ENCODE measurements at regions not wholly inside any gene's neighbourhood (a gene's known extent, or its start where the extent isn't known, plus 50 kb on each side); places are given as distances from the start of the nearest gene placed in this dataset.

GRCh38 chr6:145214570-145214969, 520.8 kb downstream of the EPM2A start:
- Histone ChIP-seq H3K4me1 (ENCODE audit: control insufficient read depth in 2 of 2, insufficient read depth in 2 of 2, low read length in 1 of 2) (no peaks in the 10 kb centered on the region), H3K4me3 (ENCODE audit: low read depth in 1 of 2, low read length in 2 of 2) (no peak overlapping the region), H3K27me3 (ENCODE audit: control insufficient read depth in 1 of 2, insufficient read depth in 2 of 2, low read length in 2 of 2) (no peaks in the 10 kb centered on the region), H3K36me3 (ENCODE audit: control insufficient read depth in 2 of 2, insufficient read depth in 2 of 2, low read length in 1 of 2) (no peaks in the 10 kb centered on the region), H3K9me3 (ENCODE audit: control insufficient read depth in 2 of 2, insufficient read depth in 1 of 2, low read depth in 1 of 2, low read length in 1 of 2) (no peaks in the 10 kb centered on the region), H3K27ac (ENCODE audit: low read depth in 2 of 2, low read length in 1 of 2) (no peak overlapping the region)
- whole genome bisulfite sequencing, 2 donors, result 1 to 2% methylated on average over 2 of the region's 2 CpGs

- no peaks in the 10 kb centered on the region for H3K4me1 ChIP-seq (ENCODE audit: control insufficient read depth in 2 of 2, insufficient read depth in 2 of 2, low read length in 1 of 2)
- H3K27ac ChIP-seq (ENCODE audit: low read depth in 2 of 2, low read length in 1 of 2), result no peak overlapping the region
- H3K9me3 ChIP-seq (ENCODE audit: control insufficient read depth in 2 of 2, insufficient read depth in 1 of 2, low read depth in 1 of 2, low read length in 1 of 2), result no peaks in the 10 kb centered on the region
- no peaks in the 10 kb centered on the region for H3K27me3 ChIP-seq (ENCODE audit: control insufficient read depth in 1 of 2, insufficient read depth in 2 of 2, low read length in 2 of 2)
- no peak overlapping the region for H3K4me3 ChIP-seq (ENCODE audit: low read depth in 1 of 2, low read length in 2 of 2)
- H3K36me3 ChIP-seq (ENCODE audit: control insufficient read depth in 2 of 2, insufficient read depth in 2 of 2, low read length in 1 of 2), result no peaks in the 10 kb centered on the region
- 82 to 85% methylated on average over 3 of the region's 3 CpGs for WGBS, 2 donors
Observed at GRCh38 chr6:145224450-145224849, 510.9 kb downstream of the EPM2A start.

- no peaks in the 10 kb centered on the region for H3K4me1 ChIP-seq (ENCODE audit: control insufficient read depth in 2 of 2, insufficient read depth in 2 of 2, low read length in 1 of 2)
- 79 to 81% methylated on average over 3 of the region's 3 CpGs for WGBS, 2 donors
Observed at GRCh38 chr6:145225500-145225899, 509.8 kb downstream of the EPM2A start.

GRCh38 chr6:145227593-145227992, 507.7 kb downstream of the EPM2A start:
- H3K4me3 ChIP-seq (ENCODE audit: low read depth in 1 of 2, low read length in 2 of 2), result no peak overlapping the region
- H3K4me1 ChIP-seq (ENCODE audit: control insufficient read depth in 2 of 2, insufficient read depth in 2 of 2, low read length in 1 of 2), result no peaks in the 10 kb centered on the region
- 77 to 85% methylated on average over 6 of the region's 6 CpGs for WGBS, 2 donors
- H3K9me3 ChIP-seq (ENCODE audit: control insufficient read depth in 2 of 2, insufficient read depth in 1 of 2, low read depth in 1 of 2, low read length in 1 of 2), result no peaks in the 10 kb centered on the region
- no peaks in the 10 kb centered on the region for H3K27me3 ChIP-seq (ENCODE audit: control insufficient read depth in 1 of 2, insufficient read depth in 2 of 2, low read length in 2 of 2)
- H3K27ac ChIP-seq (ENCODE audit: low read depth in 2 of 2, low read length in 1 of 2), result no peak overlapping the region
- no peaks in the 10 kb centered on the region for H3K36me3 ChIP-seq (ENCODE audit: control insufficient read depth in 2 of 2, insufficient read depth in 2 of 2, low read length in 1 of 2)

More at GRCh38 chr6:145225500-145225899, 509.8 kb downstream of the EPM2A start:
- H3K9me3 ChIP-seq (ENCODE audit: control insufficient read depth in 2 of 2, insufficient read depth in 1 of 2, low read depth in 1 of 2, low read length in 1 of 2), result no peaks in the 10 kb centered on the region
- H3K36me3 ChIP-seq (ENCODE audit: control insufficient read depth in 2 of 2, insufficient read depth in 2 of 2, low read length in 1 of 2), result no peaks in the 10 kb centered on the region
- H3K27me3 ChIP-seq (ENCODE audit: control insufficient read depth in 1 of 2, insufficient read depth in 2 of 2, low read length in 2 of 2), result no peaks in the 10 kb centered on the region
- no peak overlapping the region for H3K4me3 ChIP-seq (ENCODE audit: low read depth in 1 of 2, low read length in 2 of 2)
- H3K27ac ChIP-seq (ENCODE audit: low read depth in 2 of 2, low read length in 1 of 2), result no peak overlapping the region

DNA sequence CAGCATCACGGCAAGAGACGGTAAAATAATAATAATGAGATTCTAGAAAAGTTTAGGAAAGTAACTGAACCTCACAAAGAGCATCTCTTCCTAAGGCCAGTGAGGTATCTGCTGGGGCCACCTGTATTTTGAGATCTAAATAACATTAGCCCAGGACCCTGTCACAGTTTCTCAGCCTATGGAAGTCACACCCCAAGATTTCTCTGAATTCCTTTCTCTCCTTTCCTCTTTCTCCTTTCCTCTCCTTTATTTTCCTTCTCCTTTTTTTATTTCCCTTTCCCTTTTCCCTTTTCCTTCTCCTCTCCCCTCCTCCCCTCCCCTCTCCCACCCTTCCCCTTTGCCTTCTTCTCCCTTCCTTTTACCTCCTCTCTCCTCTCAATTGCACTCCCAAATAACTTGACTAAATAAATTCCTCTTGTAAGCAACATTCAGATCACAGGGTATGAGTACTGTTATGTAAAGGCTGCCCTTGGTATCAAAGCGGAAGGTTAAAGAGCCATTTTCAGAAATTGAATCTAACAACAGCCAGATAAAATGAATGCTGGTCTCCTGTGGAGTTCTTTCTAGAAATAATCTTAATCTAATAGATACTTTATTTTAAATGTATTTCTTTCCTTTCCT, 506.2 kb downstream of the EPM2A start:
- Histone ChIP-seq H3K9me3 (ENCODE audit: control insufficient read depth in 2 of 2, insufficient read depth in 1 of 2, low read depth in 1 of 2, low read length in 1 of 2) (no peaks in the 10 kb centered on the region), H3K27ac (ENCODE audit: low read depth in 2 of 2, low read length in 1 of 2) (no peak overlapping the region), H3K4me1 (ENCODE audit: control insufficient read depth in 2 of 2, insufficient read depth in 2 of 2, low read length in 1 of 2) (no peaks in the 10 kb centered on the region), H3K27me3 (ENCODE audit: control insufficient read depth in 1 of 2, insufficient read depth in 2 of 2, low read length in 2 of 2) (no peaks in the 10 kb centered on the region), H3K36me3 (ENCODE audit: control insufficient read depth in 2 of 2, insufficient read depth in 2 of 2, low read length in 1 of 2) (no peaks in the 10 kb centered on the region), H3K4me3 (ENCODE audit: low read depth in 1 of 2, low read length in 2 of 2) (no peak overlapping the region)
- WGBS, 2 donors, result 94% methylated on average over 3 of the region's 3 CpGs

GRCh38 chr6:145233955-145234354, 501.4 kb downstream of the EPM2A start:
- H3K4me3 ChIP-seq (ENCODE audit: low read depth in 1 of 2, low read length in 2 of 2), result no peak overlapping the region
- 69% methylated on average over 2 of the region's 2 CpGs for WGBS, 2 donors

DNA sequence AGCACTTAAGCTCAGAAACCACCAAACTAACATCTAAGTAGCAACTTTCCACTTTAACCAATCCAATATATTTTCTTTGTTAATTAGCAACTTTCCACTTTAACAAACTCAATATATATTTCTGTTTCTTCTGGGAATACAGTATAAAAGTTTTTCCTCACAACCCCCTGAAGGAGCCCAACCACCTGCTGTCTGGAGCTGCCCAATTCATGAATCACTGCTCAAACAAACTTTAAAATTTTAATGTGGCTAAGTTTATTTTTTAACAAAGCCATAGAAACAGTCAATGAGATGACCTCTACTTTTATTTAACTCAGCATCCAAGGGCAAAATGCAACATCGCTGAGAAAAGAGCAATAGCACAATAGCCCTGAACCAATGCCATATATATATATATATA, 500.1 kb downstream of the EPM2A start:
- no peaks in the 10 kb centered on the region for H3K27me3 ChIP-seq (ENCODE audit: control insufficient read depth in 1 of 2, insufficient read depth in 2 of 2, low read length in 2 of 2)
- no peaks in the 10 kb centered on the region for H3K9me3 ChIP-seq (ENCODE audit: control insufficient read depth in 2 of 2, insufficient read depth in 1 of 2, low read depth in 1 of 2, low read length in 1 of 2)
- H3K27ac ChIP-seq (ENCODE audit: low read depth in 2 of 2, low read length in 1 of 2), result no peak overlapping the region
- H3K4me1 ChIP-seq (ENCODE audit: control insufficient read depth in 2 of 2, insufficient read depth in 2 of 2, low read length in 1 of 2), result no peaks in the 10 kb centered on the region
- 86 to 92% methylated on average over 1 of the region's 1 CpG for WGBS, 2 donors
- H3K36me3 ChIP-seq (ENCODE audit: control insufficient read depth in 2 of 2, insufficient read depth in 2 of 2, low read length in 1 of 2), result no peaks in the 10 kb centered on the region
- no peak overlapping the region for H3K4me3 ChIP-seq (ENCODE audit: low read depth in 1 of 2, low read length in 2 of 2)

More at GRCh38 chr6:145233955-145234354, 501.4 kb downstream of the EPM2A start:
- H3K4me1 ChIP-seq (ENCODE audit: control insufficient read depth in 2 of 2, insufficient read depth in 2 of 2, low read length in 1 of 2), result no peaks in the 10 kb centered on the region
- H3K36me3 ChIP-seq (ENCODE audit: control insufficient read depth in 2 of 2, insufficient read depth in 2 of 2, low read length in 1 of 2), result no peaks in the 10 kb centered on the region
- no peak overlapping the region for H3K27ac ChIP-seq (ENCODE audit: low read depth in 2 of 2, low read length in 1 of 2)
- H3K9me3 ChIP-seq (ENCODE audit: control insufficient read depth in 2 of 2, insufficient read depth in 1 of 2, low read depth in 1 of 2, low read length in 1 of 2), result no peaks in the 10 kb centered on the region
- H3K27me3 ChIP-seq (ENCODE audit: control insufficient read depth in 1 of 2, insufficient read depth in 2 of 2, low read length in 2 of 2), result no peaks in the 10 kb centered on the region

- Histone ChIP-seq H3K9me3 (ENCODE audit: control insufficient read depth in 2 of 2, insufficient read depth in 1 of 2, low read depth in 1 of 2, low read length in 1 of 2) (no peaks in the 10 kb centered on the region), H3K27ac (ENCODE audit: low read depth in 2 of 2, low read length in 1 of 2) (no peak overlapping the region), H3K27me3 (ENCODE audit: control insufficient read depth in 1 of 2, insufficient read depth in 2 of 2, low read length in 2 of 2) (no peaks in the 10 kb centered on the region), H3K36me3 (ENCODE audit: control insufficient read depth in 2 of 2, insufficient read depth in 2 of 2, low read length in 1 of 2) (no peaks in the 10 kb centered on the region), H3K4me3 (ENCODE audit: low read depth in 1 of 2, low read length in 2 of 2) (no peak overlapping the region), H3K4me1 (ENCODE audit: control insufficient read depth in 2 of 2, insufficient read depth in 2 of 2, low read length in 1 of 2) (no peaks in the 10 kb centered on the region)
Observed at GRCh38 chr6:145238787-145239186, 496.5 kb downstream of the EPM2A start.

DNA sequence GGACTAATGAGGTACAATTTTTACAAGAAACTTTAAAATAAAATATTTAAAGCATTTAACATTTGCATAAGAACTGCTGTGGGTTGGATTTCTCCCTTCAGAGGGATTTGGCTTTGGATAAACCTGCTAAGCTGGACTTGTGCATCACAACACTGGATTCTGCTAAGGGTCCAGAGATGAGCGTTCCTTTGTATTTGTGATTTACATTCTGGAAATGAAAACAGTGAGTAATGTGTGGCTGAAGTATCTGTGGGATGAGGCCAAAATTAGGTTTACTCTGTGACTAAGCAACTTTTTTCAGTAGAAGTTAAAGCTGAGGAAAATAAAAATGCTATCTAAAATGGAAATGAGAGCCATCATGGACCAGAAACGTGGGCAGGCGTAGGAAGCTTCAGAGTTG, 494.3 kb downstream of the EPM2A start:
- H3K27me3 ChIP-seq (ENCODE audit: control insufficient read depth in 1 of 2, insufficient read depth in 2 of 2, low read length in 2 of 2), result no peaks in the 10 kb centered on the region
- WGBS, 2 donors, result 54 to 61% methylated on average over 3 of the region's 3 CpGs
- no peak overlapping the region for H3K4me3 ChIP-seq (ENCODE audit: low read depth in 1 of 2, low read length in 2 of 2)
- H3K27ac ChIP-seq (ENCODE audit: low read depth in 2 of 2, low read length in 1 of 2), result no peak overlapping the region
- H3K36me3 ChIP-seq (ENCODE audit: control insufficient read depth in 2 of 2, insufficient read depth in 2 of 2, low read length in 1 of 2), result no peaks in the 10 kb centered on the region
- H3K9me3 ChIP-seq (ENCODE audit: control insufficient read depth in 2 of 2, insufficient read depth in 1 of 2, low read depth in 1 of 2, low read length in 1 of 2), result no peaks in the 10 kb centered on the region
- H3K4me1 ChIP-seq (ENCODE audit: control insufficient read depth in 2 of 2, insufficient read depth in 2 of 2, low read length in 1 of 2), result no peaks in the 10 kb centered on the region

GRCh38 chr6:145241721-145242120, 493.6 kb downstream of the EPM2A start:
- H3K27me3 ChIP-seq (ENCODE audit: control insufficient read depth in 1 of 2, insufficient read depth in 2 of 2, low read length in 2 of 2), result no peaks in the 10 kb centered on the region
- no peak overlapping the region for H3K4me3 ChIP-seq (ENCODE audit: low read depth in 1 of 2, low read length in 2 of 2)
- whole genome bisulfite sequencing, 2 donors, result 59 to 61% methylated on average over 3 of the region's 3 CpGs
- H3K27ac ChIP-seq (ENCODE audit: low read depth in 2 of 2, low read length in 1 of 2), result no peak overlapping the region
- H3K9me3 ChIP-seq (ENCODE audit: control insufficient read depth in 2 of 2, insufficient read depth in 1 of 2, low read depth in 1 of 2, low read length in 1 of 2), result no peaks in the 10 kb centered on the region
- no peaks in the 10 kb centered on the region for H3K4me1 ChIP-seq (ENCODE audit: control insufficient read depth in 2 of 2, insufficient read depth in 2 of 2, low read length in 1 of 2)
- no peaks in the 10 kb centered on the region for H3K36me3 ChIP-seq (ENCODE audit: control insufficient read depth in 2 of 2, insufficient read depth in 2 of 2, low read length in 1 of 2)
